MM.1S (cell line): ENCODE measurements at regions not wholly inside any gene's neighbourhood (a gene's known extent, or its start where the extent isn't known, plus 50 kb on each side); places are given as distances from the start of the nearest gene placed in this dataset.

Experiments
- EZH2 ChIP-seq: fragments of 300-600 bp; sonication (generic); optimal IDR thresholded peaks from 2 replicates; pipeline ENCODE3; 2017; ENCODE audit warnings: low read depth, mild to moderate bottlenecking, antibody characterized with exemption, low read length, mixed read lengths
- EZH2phosphoT487 ChIP-seq: fragments of 300-600 bp; sonication (generic); IDR thresholded peaks from 2 replicates; pipeline ENCODE4 v1.6.1; 2018; ENCODE audit warnings: antibody characterized with exemption, low read length
- TF ChIP-seq, protein P1 (sequence below): fragments of 300-600 bp; sonication (generic); IDR thresholded peaks from 2 replicates; pipeline ENCODE4 v1.5.1; 2016; ENCODE audit warnings: antibody characterized with exemption, low read length, mixed read lengths

DNA sequence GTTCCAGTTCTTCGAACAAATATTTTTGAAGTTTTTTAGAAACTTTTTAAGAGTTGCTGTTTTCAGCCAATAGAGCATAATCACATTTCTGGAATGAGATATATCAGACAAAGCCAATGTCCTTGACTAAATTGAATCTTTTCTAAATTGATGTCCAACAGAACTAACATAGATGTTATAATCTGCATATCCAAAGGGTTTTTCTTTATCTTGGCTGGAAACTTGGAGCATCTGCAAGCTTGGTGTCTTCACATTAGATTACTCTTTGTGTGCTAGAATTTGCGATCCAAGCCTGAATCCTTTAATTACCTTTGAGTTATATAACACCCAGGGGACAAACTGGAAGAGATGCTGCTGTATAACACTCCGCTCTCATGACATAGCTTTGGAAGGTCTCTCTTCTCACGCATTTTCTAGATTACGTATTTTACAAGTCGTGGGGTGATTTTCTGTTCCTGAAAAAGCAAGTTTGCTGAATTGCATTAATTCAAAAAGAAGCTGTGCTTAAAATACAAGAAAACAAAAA lies 64.4 kb upstream of the FUCA2 start:
- TF ChIP-seq, protein P1, sequence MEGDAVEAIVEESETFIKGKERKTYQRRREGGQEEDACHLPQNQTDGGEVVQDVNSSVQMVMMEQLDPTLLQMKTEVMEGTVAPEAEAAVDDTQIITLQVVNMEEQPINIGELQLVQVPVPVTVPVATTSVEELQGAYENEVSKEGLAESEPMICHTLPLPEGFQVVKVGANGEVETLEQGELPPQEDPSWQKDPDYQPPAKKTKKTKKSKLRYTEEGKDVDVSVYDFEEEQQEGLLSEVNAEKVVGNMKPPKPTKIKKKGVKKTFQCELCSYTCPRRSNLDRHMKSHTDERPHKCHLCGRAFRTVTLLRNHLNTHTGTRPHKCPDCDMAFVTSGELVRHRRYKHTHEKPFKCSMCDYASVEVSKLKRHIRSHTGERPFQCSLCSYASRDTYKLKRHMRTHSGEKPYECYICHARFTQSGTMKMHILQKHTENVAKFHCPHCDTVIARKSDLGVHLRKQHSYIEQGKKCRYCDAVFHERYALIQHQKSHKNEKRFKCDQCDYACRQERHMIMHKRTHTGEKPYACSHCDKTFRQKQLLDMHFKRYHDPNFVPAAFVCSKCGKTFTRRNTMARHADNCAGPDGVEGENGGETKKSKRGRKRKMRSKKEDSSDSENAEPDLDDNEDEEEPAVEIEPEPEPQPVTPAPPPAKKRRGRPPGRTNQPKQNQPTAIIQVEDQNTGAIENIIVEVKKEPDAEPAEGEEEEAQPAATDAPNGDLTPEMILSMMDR = no peak
- no peak for TF ChIP-seq EZH2phosphoT487
- no peak for TF ChIP-seq EZH2
